H1 (cell line): ENCODE measurements at regions not wholly inside any gene's neighbourhood (a gene's known extent, or its start where the extent isn't known, plus 50 kb on each side); places are given as distances from the start of the nearest gene placed in this dataset.
A peak's percentile ranks its signal among the peaks of the same experiment; 100 is the strongest.
"Not testable (repeated sequence)": the region's sequence is repeated elsewhere in the genome, so short reads cannot be mapped to it uniquely, and the experiment has no call there.

ENCODE experiments used
- CTCF ChIA-PET: fragments of 300-600 bp; sonication (Branson Sonifier 250); formaldehyde crosslinking; loops from one replicate; lab custom pipeline; 2021; ENCODE audit not compliant: partially characterized antibody; lab: Charles Lee
- POLR2A ChIA-PET: fragments of 300-600 bp; sonication (Branson Sonifier 250); formaldehyde crosslinking; loops from one replicate; lab custom pipeline; 2021; ENCODE audit warnings: inconsistent platforms; ENCODE audit not compliant: partially characterized antibody; lab: Charles Lee
- DNase-seq, 2 experiments: peaks; one replicate each; pipeline versions ENCODE4 v3.0.0 to v3.0.0-alpha.2; 2010 to 2022; ENCODE audit warnings: low spot score in 2 of 2, low read depth in 1 of 2, mixed read lengths in 1 of 2
- FAIRE-seq: peaks from 2 replicates; lab custom pipeline; 2011; peaks lifted over from hg19 to GRCh38; lab: Jason Lieb, UNC
- H2AFZ ChIP-seq: 2 replicates; pipeline ENCODE4 v1.8.1; 2012; ENCODE audit warnings: low read length, inconsistent platforms
- H2AK5ac ChIP-seq: 2 replicates; pipeline ENCODE4 v1.6.1; 2013; ENCODE audit warnings: low read depth, low read length
- H2BK120ac ChIP-seq: replicated peaks from 2 replicates; pipeline ENCODE3; 2013; ENCODE audit warnings: low read depth, low read length, inconsistent platforms
- H2BK12ac ChIP-seq: 2 replicates; pipeline ENCODE4 v1.6.1; 2013; ENCODE audit warnings: low read depth, low read length
- H2BK15ac ChIP-seq: 2 replicates; pipeline ENCODE4 v1.6.1; 2013; ENCODE audit warnings: low read length
- H2BK20ac ChIP-seq: 2 replicates; pipeline ENCODE4 v1.6.1; 2013; ENCODE audit warnings: low read length
- H2BK5ac ChIP-seq: 2 replicates; pipeline ENCODE4 v1.6.1; 2013; ENCODE audit warnings: low read depth, low read length
- H3K14ac ChIP-seq: 2 replicates; pipeline ENCODE4 v1.6.1; 2013; ENCODE audit warnings: inconsistent platforms; ENCODE audit not compliant: insufficient read length
- H3K18ac ChIP-seq: 2 replicates; pipeline ENCODE4 v1.6.1; 2013; ENCODE audit warnings: low read length; ENCODE audit errors: extremely low read depth
- H3K23ac ChIP-seq: 2 replicates; pipeline ENCODE4 v1.6.1; 2013; ENCODE audit warnings: inconsistent platforms; ENCODE audit not compliant: insufficient read length
- H3K23me2 ChIP-seq: 2 replicates; pipeline ENCODE4 v1.6.1; 2013; ENCODE audit warnings: low read depth, low read length
- H3K27ac ChIP-seq: 2 replicates; pipeline ENCODE4 v1.6.1; 2011; ENCODE audit warnings: low read depth, low read length, inconsistent platforms
- H3K27me3 ChIP-seq, 4 experiments: replicated peaks in 1 of 4; 1 replicate in 1 of 4; 2 replicates in 3 of 4; pipeline versions ENCODE4 v1.6.1 to v1.8.1; 2011 to 2013; ENCODE audit warnings: low read length in 3 of 4, mild to moderate bottlenecking in 3 of 4, inconsistent platforms in 2 of 4, mixed read lengths in 2 of 4, moderate library complexity in 1 of 4; ENCODE audit not compliant: control insufficient read depth in 3 of 4, insufficient read depth in 3 of 4; ENCODE audit errors: extremely low read depth in 1 of 4
- H3K36me3 ChIP-seq, 4 experiments: 2 replicates each; pipeline versions ENCODE4 v1.6.1 to v1.8.1; 2011 to 2013; ENCODE audit warnings: mild to moderate bottlenecking in 4 of 4, low read length in 3 of 4, moderate library complexity in 2 of 4, control low read depth in 1 of 4, inconsistent platforms in 1 of 4; ENCODE audit not compliant: insufficient read depth in 4 of 4, control insufficient read depth in 2 of 4
- H3K4ac ChIP-seq: replicated peaks from 2 replicates; pipeline ENCODE3; 2013; ENCODE audit warnings: low read length, low read depth, mixed read lengths, inconsistent platforms; ENCODE audit not compliant: insufficient read length
- H3K4me1 ChIP-seq, 4 experiments: replicated peaks in 1 of 4; 1 replicate in 1 of 4; 2 replicates in 3 of 4; pipeline versions ENCODE4 v1.6.1 to v1.8.1; 2011 to 2013; ENCODE audit warnings: low read length in 3 of 4, inconsistent platforms in 2 of 4, mixed read lengths in 1 of 4; ENCODE audit not compliant: insufficient read depth in 4 of 4, control insufficient read depth in 3 of 4
- H3K4me2 ChIP-seq, 2 experiments: 2 replicates each; pipeline versions ENCODE4 v1.6.1 to v1.8.1; 2011 to 2013; ENCODE audit warnings: low read depth in 2 of 2, low read length in 2 of 2, control low read depth in 1 of 2, inconsistent platforms in 1 of 2, mild to moderate bottlenecking in 1 of 2; ENCODE audit not compliant: insufficient read depth in 1 of 2
- H3K4me3 ChIP-seq, 4 experiments: fragments of 200-600, 300-600 bp in 1 of 4; sonication (generic), shearing (Covaris generic), sonication (Bioruptor Twin) in 1 of 4; 2 replicates each; pipeline versions ENCODE4 v1.5.1 to v1.8.1; 2011 to 2016; ENCODE audit warnings: low read length in 4 of 4, low read depth in 3 of 4, control low read depth in 2 of 4, inconsistent platforms in 2 of 4, mild to moderate bottlenecking in 2 of 4, mixed read lengths in 1 of 4, moderate library complexity in 1 of 4; ENCODE audit not compliant: insufficient read depth in 2 of 4; ENCODE audit errors: extremely low read depth in 1 of 4
- H3K56ac ChIP-seq: replicated peaks from 2 replicates; pipeline ENCODE3; 2013; ENCODE audit warnings: low read depth, mild to moderate bottlenecking, mixed read lengths, low read length, inconsistent platforms; ENCODE audit not compliant: insufficient read length
- H3K79me1 ChIP-seq: 2 replicates; pipeline ENCODE4 v1.6.1; 2013; ENCODE audit warnings: low read depth, low read length, control low read depth
- H3K79me2 ChIP-seq, 2 experiments: 2 replicates each; pipeline versions ENCODE4 v1.6.1 to v1.8.1; 2012 to 2013; ENCODE audit warnings: low read length in 2 of 2, mild to moderate bottlenecking in 2 of 2, inconsistent platforms in 1 of 2; ENCODE audit not compliant: insufficient read depth in 2 of 2, control insufficient read depth in 1 of 2
- H3K9ac ChIP-seq, 4 experiments: replicated peaks in 1 of 4; 1 replicate in 1 of 4; 2 replicates in 3 of 4; pipeline versions ENCODE4 v1.6.1 to v1.8.1; 2011 to 2013; ENCODE audit warnings: low read depth in 3 of 4, low read length in 3 of 4, control low read depth in 2 of 4, mild to moderate bottlenecking in 2 of 4, moderate library complexity in 2 of 4, inconsistent platforms in 1 of 4; ENCODE audit errors: extremely low read depth in 1 of 4
- H3K9me3 ChIP-seq, 2 experiments: 2 replicates each; pipeline versions ENCODE4 v1.6.1 to v1.8.1; 2012 to 2013; ENCODE audit warnings: mild to moderate bottlenecking in 2 of 2, moderate library complexity in 2 of 2, control low read depth in 1 of 2, inconsistent platforms in 1 of 2, low read depth in 1 of 2, low read length in 1 of 2, mixed read lengths in 1 of 2; ENCODE audit not compliant: insufficient read depth in 2 of 2
- H4K20me1 ChIP-seq, 2 experiments: replicated peaks in 1 of 2; 2 replicates each; pipeline versions ENCODE3 to v1.8.1; 2011 to 2013; ENCODE audit warnings: inconsistent platforms in 2 of 2, low read length in 2 of 2, mild to moderate bottlenecking in 1 of 2; ENCODE audit not compliant: insufficient read depth in 2 of 2, control insufficient read depth in 1 of 2
- H4K5ac ChIP-seq: 2 replicates; pipeline ENCODE4 v1.6.1; 2013; ENCODE audit warnings: low read length, low read depth, mixed read lengths, inconsistent platforms; ENCODE audit not compliant: insufficient read length
- H4K8ac ChIP-seq: 2 replicates; pipeline ENCODE4 v1.8.0; 2013; ENCODE audit warnings: mild to moderate bottlenecking, moderate library complexity, low read length, inconsistent platforms; ENCODE audit not compliant: insufficient read depth; ENCODE audit errors: extremely low read depth
- H4K91ac ChIP-seq: replicated peaks from 2 replicates; pipeline ENCODE3; 2013; ENCODE audit warnings: low read length, mixed read lengths, inconsistent platforms; ENCODE audit not compliant: insufficient read length
- BCL11A ChIP-seq, 2 experiments: IDR thresholded peaks; one replicate each; pipeline ENCODE4 v1.6.1; 2011; ENCODE audit warnings: low read depth in 2 of 2, low read length in 2 of 2, mild to moderate bottlenecking in 2 of 2
- ZNF274 ChIP-seq: IDR thresholded peaks from 2 replicates; pipeline ENCODE4 v1.7.0; 2012; ENCODE audit warnings: low read length, borderline replicate concordance; ENCODE audit errors: extremely low read depth
- WGBS, 2 experiments: shearing (Covaris generic) in 1 of 2; methylation state at CpG; one replicate each; pipeline versions ENCODE4 v1.1.6 to v1.1.7; 2013 to 2015; ENCODE audit warnings: low lambda C conversion rate in 2 of 2, mixed read lengths in 2 of 2, inconsistent platforms in 1 of 2, low coverage in 1 of 2, missing lambda C conversion rate in 1 of 2; ENCODE audit not compliant: insufficient replicate concordance in 2 of 2, insufficient coverage in 1 of 2, insufficient read length in 1 of 2; ENCODE audit errors: extremely low coverage in 1 of 2, missing lambda C conversion rate in 1 of 2; 5-methylcytosine and 5-hydroxymethylcytosine counted together

DNA sequence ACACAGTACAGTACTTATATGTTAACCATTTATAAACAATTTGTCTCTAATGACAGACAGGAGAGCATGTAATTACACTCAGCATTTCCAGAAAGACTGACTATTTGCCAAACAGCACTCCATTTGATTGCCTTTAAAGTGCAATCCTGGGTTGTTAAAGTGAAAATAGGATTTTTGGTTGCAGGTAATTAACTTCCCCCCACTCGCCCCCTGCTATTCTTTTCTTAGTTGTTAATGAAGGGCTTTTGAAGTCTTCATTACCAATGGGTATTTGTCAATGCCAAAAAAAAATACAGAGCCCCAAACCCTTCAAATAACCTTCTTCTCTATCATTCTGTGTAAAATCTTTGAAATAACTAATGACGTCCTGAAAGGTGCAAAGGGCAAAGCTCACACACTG, 825.6 kb downstream of the STPG2 start:
- no peak overlapping the region for H4K8ac ChIP-seq
- H3K36me3 ChIP-seq = no peaks in the 10 kb centered on the region
- no peaks in the 10 kb centered on the region for H4K20me1 ChIP-seq
- H2BK15ac ChIP-seq = no peak overlapping the region
- H2BK5ac ChIP-seq = no peak overlapping the region
- no peaks in the 10 kb centered on the region for H3K79me1 ChIP-seq
- peaks cover 0 to 2% (median 0%) of the 10 kb centered on the region in 4 experiments; a peak in 3 of 7 replicates for H3K4me1 ChIP-seq
- H2AFZ ChIP-seq = no peak overlapping the region
- no peaks in the 10 kb centered on the region for H3K9me3 ChIP-seq
- H3K14ac ChIP-seq = no peak overlapping the region
- H3K18ac ChIP-seq = no peak overlapping the region
- DNase-seq (no peak), FAIRE-seq (no peak)
- no peak overlapping the region for H3K56ac ChIP-seq
- H3K4me3 ChIP-seq = peak overlapping the region in 1 of 4 experiments; percentile 10; a peak in 1 of 8 replicates
- H3K9ac ChIP-seq = no peak overlapping the region
- ChIA-PET CTCF (interaction anchor here (0.6 to 0.7 kb wide), 2 partner anchors 366 to 667 kb away, joined by 4 read pairs; no protein-coding TSS in a partner anchor), POLR2A (no interaction called here)
- H3K27me3 ChIP-seq = no peaks in the 10 kb centered on the region
- H3K79me2 ChIP-seq = no peaks in the 10 kb centered on the region
- no peak overlapping the region for H3K23ac ChIP-seq
- no peak overlapping the region for H2BK12ac ChIP-seq
- no peaks in the 10 kb centered on the region for H3K23me2 ChIP-seq
- H4K5ac ChIP-seq = no peak overlapping the region
- H2AK5ac ChIP-seq = no peak overlapping the region
- no peak overlapping the region for H2BK120ac ChIP-seq
- no peak overlapping the region for H3K4ac ChIP-seq
- WGBS, 2 experiments = 14% methylated on average over 2 of the region's 2 CpGs; no CpG with 5 or more reads in 1 of the 2 experiments
- H2BK20ac ChIP-seq = no peak overlapping the region
- no peak overlapping the region; a peak in 1 of 4 replicates for H3K4me2 ChIP-seq
- TF ChIP-seq BCL11A (IDR thresholded peaks at IDR 0.05; ENCODE audit: low read depth in 2 of 2, low read length in 2 of 2) (peak in 1 of 2 experiments; percentile 15), ZNF274 (no peak)
- TF ChIP-seq, all 59 proteins: peak for 1
- H4K91ac ChIP-seq = no peak overlapping the region
- H3K27ac ChIP-seq = no peak overlapping the region

DNA sequence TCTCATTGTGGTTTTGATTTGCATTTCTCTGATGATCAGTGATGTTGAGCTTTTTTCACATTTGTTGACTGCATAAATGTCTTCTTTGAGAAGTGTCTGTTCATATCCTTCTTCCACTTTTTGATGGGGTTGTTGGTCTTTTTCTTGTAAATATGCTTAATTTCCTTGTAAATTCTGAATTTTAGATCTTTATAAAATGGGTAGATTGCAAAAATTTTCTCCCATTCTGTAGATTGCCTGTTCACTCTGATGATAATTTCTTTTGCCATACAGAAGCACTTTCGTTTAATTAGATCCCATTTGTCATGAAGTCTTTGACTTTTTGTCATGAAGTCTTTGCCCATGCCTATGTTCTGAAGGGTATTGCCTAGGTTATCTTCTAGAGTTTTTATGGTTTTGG, 817.5 kb downstream of the STPG2 start:
- DNase-seq, POLR2A ChIA-PET, H3K79me1 ChIP-seq, H3K23me2 ChIP-seq, FAIRE-seq, H3K9ac ChIP-seq, H3K4me2 ChIP-seq, H2AFZ ChIP-seq, H2BK5ac ChIP-seq, CTCF ChIA-PET, H3K27ac ChIP-seq, H3K56ac ChIP-seq, H3K4me3 ChIP-seq, H3K36me3 ChIP-seq, H3K9me3 ChIP-seq, H2AK5ac ChIP-seq, H3K4ac ChIP-seq, H4K91ac ChIP-seq, H2BK120ac ChIP-seq, H4K20me1 ChIP-seq, H3K14ac ChIP-seq, H4K8ac ChIP-seq, H3K18ac ChIP-seq, H2BK12ac ChIP-seq, H3K79me2 ChIP-seq, H2BK20ac ChIP-seq, H4K5ac ChIP-seq, H2BK15ac ChIP-seq, H3K27me3 ChIP-seq, H3K23ac ChIP-seq, H3K4me1 ChIP-seq: not testable (repeated sequence)
- 84% methylated on average over 1 of the region's 1 CpG; no CpG with 5 or more reads in 1 of the 2 experiments for WGBS, 2 experiments
